ENCODE measurements at regions not wholly inside any gene's neighbourhood (a gene's known extent, or its start where the extent isn't known, plus 50 kb on each side); places are given as distances from the start of the nearest gene placed in this dataset.
"Not testable (repeated sequence)": the region's sequence is repeated elsewhere in the genome, so short reads cannot be mapped to it uniquely, and the experiment has no call there.

DNA sequence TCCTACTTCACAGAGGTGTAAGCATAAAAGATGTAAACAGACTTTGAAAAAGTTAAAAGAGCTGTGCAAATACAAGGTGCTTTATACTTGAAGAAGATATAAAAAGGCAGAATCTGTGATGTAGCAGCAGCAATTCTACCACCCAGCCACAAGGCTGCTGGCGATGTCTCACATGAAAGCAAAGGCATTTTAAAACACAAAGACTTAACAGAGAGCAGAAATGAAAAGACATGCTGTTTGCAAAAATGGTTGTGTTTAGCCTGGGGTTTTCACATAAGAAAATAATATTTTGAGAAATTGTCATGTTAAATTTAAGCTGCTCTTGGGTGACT lies 85.5 kb upstream of the ZNF800 start:
- H3K4me1 Mint-ChIP-seq, result peaks cover 0 to 3% (median 0%) of the 10 kb centered on the region in 3 donors
- H3K36me3 Mint-ChIP-seq, result no peaks in the 10 kb centered on the region
- H3K4me3 Mint-ChIP-seq, result no peak overlapping the region
- no peaks in the 10 kb centered on the region for H3K9me3 Mint-ChIP-seq
- no peak for DNase-seq
- ATAC-seq (ENCODE audit: low read depth in 2 of 2), result no peak
- H3K27me3 Mint-ChIP-seq, result peaks cover 33 to 55% (median 48%) of the 10 kb centered on the region in 3 donors
- H3K27ac Mint-ChIP-seq, result no peak overlapping the region

DNA sequence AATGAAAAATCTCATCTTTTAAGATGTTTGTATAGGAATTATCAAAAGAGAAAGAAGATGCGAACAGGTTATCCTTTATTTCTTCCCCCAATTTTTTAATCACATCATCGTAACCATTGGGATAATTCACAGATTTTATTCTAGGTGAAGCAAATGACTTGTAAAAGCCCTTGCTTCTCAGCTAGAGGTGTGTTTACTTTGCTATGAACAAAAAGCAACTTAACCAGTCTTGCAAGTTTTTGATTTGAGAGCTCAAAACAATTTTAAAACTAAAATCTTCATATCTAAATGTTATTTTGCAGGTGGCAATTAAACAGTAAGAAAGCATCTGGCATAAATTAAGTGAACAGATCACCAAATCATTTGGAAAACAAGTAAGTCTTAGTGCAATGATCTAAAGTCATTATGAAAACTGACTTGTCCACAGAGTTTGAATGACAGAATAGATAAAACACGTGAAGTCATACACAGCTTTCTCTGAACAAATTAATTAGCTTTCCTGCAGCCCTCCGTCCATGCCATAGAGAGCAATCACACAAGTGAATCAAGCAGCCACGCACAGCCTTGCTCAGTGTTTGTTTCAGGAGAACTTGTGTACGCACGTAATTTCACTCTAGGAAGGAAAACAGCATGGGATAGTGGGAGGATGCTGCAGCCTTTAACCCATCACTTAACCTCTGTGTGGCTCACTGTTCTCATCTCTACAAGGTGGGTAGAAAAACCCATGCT lies 85.0 kb upstream of the ZNF800 start:
- Mint-ChIP-seq H3K27me3 (peaks cover 32 to 59% (median 46%) of the 10 kb centered on the region in 3 donors), H3K9me3 (no peaks in the 10 kb centered on the region), H3K4me3 (no peak overlapping the region), H3K4me1 (peaks cover 0 to 5% (median 0%) of the 10 kb centered on the region in 3 donors), H3K36me3 (no peaks in the 10 kb centered on the region), H3K27ac (no peak overlapping the region)
- ATAC-seq (ENCODE audit: low read depth in 2 of 2), result no peak
- no peak for DNase-seq

DNA sequence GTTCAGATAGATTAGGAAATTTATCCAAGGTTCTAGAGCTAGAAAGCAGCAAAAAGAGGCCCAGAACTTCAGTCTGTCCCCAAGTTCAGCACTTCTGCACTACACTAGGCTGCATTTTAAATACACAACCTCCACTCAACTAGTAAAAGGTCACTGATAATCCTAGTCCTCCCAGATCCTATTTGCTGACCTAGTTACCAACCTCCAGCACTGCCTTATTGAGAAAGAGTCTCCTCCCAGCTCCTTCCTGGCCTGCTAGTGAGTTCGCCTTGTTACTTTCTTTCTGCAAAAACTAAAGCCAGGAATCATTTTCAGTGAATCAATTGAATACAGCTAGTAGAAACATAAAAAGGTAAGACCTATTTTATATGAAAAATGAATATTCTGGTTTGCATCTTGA lies 84.1 kb upstream of the ZNF800 start:
- no peaks in the 10 kb centered on the region for H3K9me3 Mint-ChIP-seq
- peaks cover 0 to 5% (median 0%) of the 10 kb centered on the region in 3 donors for H3K4me1 Mint-ChIP-seq
- no peaks in the 10 kb centered on the region for H3K36me3 Mint-ChIP-seq
- H3K27me3 Mint-ChIP-seq, result peaks cover 32 to 52% (median 42%) of the 10 kb centered on the region in 3 donors
- DNase-seq, result no peak
- H3K4me3 Mint-ChIP-seq, result no peak overlapping the region
- no peak overlapping the region for H3K27ac Mint-ChIP-seq
- ATAC-seq (ENCODE audit: low read depth in 2 of 2), result no peak

DNA sequence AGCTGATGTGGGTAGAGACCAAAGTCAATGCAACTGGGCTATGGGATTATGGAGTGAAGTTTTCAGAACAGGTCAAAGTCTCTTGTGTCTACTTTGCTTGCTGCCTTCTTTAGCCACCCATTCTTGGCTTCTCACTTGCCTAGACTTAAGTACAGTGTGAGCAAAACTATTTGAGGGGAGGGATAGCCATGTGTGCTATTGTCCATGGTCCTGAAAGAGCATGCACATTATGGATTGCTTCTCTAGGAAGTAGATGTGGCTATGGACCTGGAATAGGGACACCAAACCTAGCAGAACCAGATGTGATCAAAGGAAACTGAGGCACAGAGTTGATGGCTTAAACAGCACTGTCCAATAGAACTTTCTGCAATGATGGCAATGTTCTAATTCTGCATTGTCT lies 81.9 kb upstream of the ZNF800 start:
- H3K27me3 Mint-ChIP-seq, result peaks cover 34 to 52% (median 42%) of the 10 kb centered on the region in 3 donors
- no peak for DNase-seq
- no peak overlapping the region for H3K4me3 Mint-ChIP-seq
- H3K27ac Mint-ChIP-seq, result no peak overlapping the region
- H3K4me1 Mint-ChIP-seq, result peaks cover 0 to 5% (median 0%) of the 10 kb centered on the region in 3 donors
- no peaks in the 10 kb centered on the region for H3K36me3 Mint-ChIP-seq
- no peak for ATAC-seq (ENCODE audit: low read depth in 2 of 2)
- H3K9me3 Mint-ChIP-seq, result no peaks in the 10 kb centered on the region

DNA sequence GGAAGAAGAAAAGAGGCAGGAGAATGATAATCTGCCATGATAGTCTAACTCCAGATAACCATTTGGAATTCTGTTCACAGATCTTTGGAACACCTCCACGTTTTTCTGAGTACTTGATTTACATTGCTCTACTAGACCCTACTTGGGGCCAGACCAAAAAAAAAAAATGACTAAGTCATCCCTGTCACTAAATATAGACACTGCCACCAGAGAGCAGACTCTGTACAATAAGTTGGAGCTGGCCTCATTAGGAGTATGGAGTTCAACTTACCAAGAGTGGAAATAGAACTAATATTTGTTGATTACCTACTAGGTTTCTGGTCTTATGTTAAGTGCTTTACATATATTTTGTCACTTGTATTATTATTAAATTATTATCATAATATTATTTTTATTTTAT lies 80.9 kb upstream of the ZNF800 start:
- H3K36me3 Mint-ChIP-seq, result no peaks in the 10 kb centered on the region
- ATAC-seq (ENCODE audit: low read depth in 2 of 2) (no peak), DNase-seq (no peak)
- no peak overlapping the region for H3K27ac Mint-ChIP-seq
- peaks cover 0 to 5% (median 0%) of the 10 kb centered on the region in 3 donors for H3K4me1 Mint-ChIP-seq
- H3K27me3 Mint-ChIP-seq, result peaks cover 29 to 42% (median 42%) of the 10 kb centered on the region in 3 donors
- no peaks in the 10 kb centered on the region for H3K9me3 Mint-ChIP-seq
- no peak overlapping the region for H3K4me3 Mint-ChIP-seq

DNA sequence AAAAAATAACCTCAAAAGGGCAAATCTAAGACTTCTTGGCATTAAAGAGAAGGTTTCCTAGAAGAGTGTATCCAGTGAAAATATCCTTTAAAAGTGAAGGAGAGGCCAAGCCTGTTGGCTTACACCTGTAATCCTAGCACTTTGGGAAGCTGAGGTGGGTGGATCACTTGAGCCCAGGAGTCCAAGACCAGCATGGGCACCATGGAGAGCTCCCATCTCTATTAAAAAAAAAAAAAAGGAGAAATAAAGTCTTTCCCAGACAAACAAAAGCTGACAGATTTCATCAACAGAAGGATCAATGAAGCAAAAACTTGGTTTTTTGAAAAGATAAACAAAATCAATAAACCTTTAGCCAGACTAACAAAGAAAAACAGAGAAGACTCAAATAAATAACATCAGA lies 67.6 kb upstream of the ZNF800 start:
- peaks cover 5 to 44% (median 9%) of the 10 kb centered on the region in 3 donors for H3K27me3 Mint-ChIP-seq
- no peaks in the 10 kb centered on the region for H3K36me3 Mint-ChIP-seq
- H3K4me3 Mint-ChIP-seq, result no peak overlapping the region
- ATAC-seq (ENCODE audit: low read depth in 2 of 2) (no peak), DNase-seq (no peak)
- H3K4me1 Mint-ChIP-seq, result no peaks in the 10 kb centered on the region
- H3K9me3 Mint-ChIP-seq, result peaks cover 0 to 27% (median 10%) of the 10 kb centered on the region in 7 donors
- H3K27ac Mint-ChIP-seq, result no peak overlapping the region

DNA sequence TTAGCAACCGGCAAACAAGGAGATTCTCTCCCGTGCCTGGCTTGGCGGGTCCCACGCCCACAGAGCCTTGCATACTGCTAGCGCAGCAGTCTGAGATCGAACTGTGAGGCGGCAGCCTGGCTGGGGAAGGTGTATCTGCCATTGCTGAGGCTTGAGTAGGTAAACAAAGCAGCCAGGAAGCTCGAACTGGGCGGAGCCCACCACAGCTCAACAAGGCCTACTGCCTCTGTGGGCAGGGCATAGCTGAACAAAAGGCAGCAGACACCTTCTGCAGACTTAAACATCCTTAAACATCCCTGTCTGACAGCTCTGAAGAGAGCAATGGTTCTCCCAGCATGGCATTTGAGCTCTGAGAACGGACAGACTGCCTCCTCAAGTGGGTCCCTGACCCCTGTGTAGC lies 58.8 kb upstream of the ZNF800 start:
- DNase-seq; H3K36me3 Mint-ChIP-seq; H3K4me3 Mint-ChIP-seq; ATAC-seq (ENCODE audit: low read depth in 2 of 2); H3K27ac Mint-ChIP-seq: not testable (repeated sequence)
- Mint-ChIP-seq H3K4me1 (peaks cover 3 to 12% (median 8%) of the 10 kb centered on the region in 3 donors), H3K9me3 (peaks cover 0 to 11% (median 5%) of the 10 kb centered on the region in 7 donors), H3K27me3 (peaks cover 47 to 73% (median 72%) of the 10 kb centered on the region in 3 donors)

DNA sequence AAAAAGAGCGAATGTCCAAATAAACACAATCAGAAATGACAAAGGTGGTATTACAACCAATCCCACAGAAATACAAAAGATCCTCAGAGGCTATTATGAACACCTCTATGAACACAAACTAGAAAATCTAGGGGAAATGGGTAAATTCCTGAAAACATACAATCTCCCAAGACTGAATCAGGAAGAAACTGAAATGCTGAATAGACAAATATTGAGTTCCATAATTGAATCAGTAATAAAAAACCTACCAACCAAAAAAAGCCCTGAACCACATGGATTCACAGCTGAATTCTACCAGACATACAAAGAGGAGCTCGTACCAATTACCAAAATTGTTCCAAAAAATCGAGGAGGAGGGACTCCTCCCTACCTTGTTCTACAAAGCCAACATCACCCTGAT lies 56.1 kb upstream of the ZNF800 start:
- H3K9me3 Mint-ChIP-seq, result peaks cover 0 to 15% (median 5%) of the 10 kb centered on the region in 7 donors
- H3K4me1 Mint-ChIP-seq, result peaks cover 3 to 12% (median 8%) of the 10 kb centered on the region in 3 donors
- H3K36me3 Mint-ChIP-seq, result peaks cover 0 to 7% of the 10 kb centered on the region in 2 donors
- H3K4me3 Mint-ChIP-seq, result no peak overlapping the region
- ATAC-seq (ENCODE audit: low read depth in 2 of 2), result no peak
- H3K27me3 Mint-ChIP-seq, result peaks cover 40 to 61% (median 54%) of the 10 kb centered on the region in 3 donors
- no peak overlapping the region for H3K27ac Mint-ChIP-seq
- no peak for DNase-seq

DNA sequence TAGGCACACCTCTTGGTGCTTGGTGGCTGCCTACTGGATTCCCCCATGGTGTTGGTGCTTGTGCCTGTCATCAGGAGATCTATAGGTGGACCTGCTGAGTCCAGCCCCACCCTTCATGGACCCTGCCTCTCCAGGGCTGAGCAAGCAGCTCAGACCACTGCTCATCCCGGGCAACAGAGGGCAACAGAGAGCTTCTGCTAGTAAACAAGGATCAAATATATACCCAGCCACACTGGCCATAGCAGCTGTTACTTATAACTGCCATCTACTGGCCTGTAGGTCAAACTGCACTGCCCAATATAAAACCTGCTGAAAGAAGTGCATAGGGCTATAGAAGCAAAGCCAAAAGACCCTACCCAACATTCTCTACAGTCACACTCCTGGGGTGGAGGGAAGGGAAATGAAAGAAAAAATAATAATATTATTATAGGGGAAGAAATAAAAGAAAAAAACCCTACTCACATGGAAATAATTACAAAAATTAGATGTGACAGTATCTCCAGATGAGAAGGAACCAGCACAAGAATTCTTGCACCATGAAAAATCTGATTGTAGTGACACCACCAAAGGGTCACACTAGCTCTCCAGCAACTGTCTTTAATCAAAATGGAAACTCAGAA lies 54.9 kb upstream of the ZNF800 start:
- peak; percentile 73 for DNase-seq
- Mint-ChIP-seq H3K9me3 (peaks cover 0 to 15% (median 5%) of the 10 kb centered on the region in 7 donors), H3K36me3 (peaks cover 0 to 7% of the 10 kb centered on the region in 2 donors), H3K27ac (peak overlapping the region in 1 of 6 donors; percentile 41), H3K4me1 (peaks cover 3 to 12% (median 8%) of the 10 kb centered on the region in 3 donors), H3K27me3 (peaks cover 43 to 60% (median 52%) of the 10 kb centered on the region in 3 donors), H3K4me3 (no peak overlapping the region)
- ATAC-seq (ENCODE audit: low read depth in 2 of 2), result peak; percentile 98 to 99

DNA sequence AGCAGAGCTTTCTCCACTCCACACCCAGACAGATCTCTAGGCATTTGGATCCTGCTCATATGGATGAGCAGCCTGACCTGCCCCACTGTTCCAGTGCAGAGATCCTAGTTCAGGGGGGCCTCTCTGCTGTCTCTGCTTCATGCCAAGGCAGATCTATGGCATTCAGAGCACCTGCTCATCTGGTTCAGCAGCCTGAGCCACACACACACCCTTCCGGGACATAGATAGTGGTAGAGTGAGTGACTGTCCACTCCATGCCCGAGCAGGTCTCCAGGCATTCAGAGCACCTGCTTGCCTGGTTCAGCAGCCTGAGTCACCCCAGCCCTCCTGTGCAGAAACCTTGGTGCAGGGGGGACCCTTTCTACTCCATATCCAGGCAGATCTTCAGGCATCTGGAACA lies 54.3 kb upstream of the ZNF800 start:
- Mint-ChIP-seq H3K4me3 (no peak overlapping the region), H3K4me1 (peaks cover 3 to 12% (median 8%) of the 10 kb centered on the region in 3 donors), H3K27ac (no peak overlapping the region), H3K36me3 (peaks cover 0 to under 1% of the 10 kb centered on the region in 2 donors), H3K27me3 (peaks cover 43 to 60% (median 52%) of the 10 kb centered on the region in 3 donors), H3K9me3 (peaks cover 0 to 15% (median 5%) of the 10 kb centered on the region in 7 donors)
- DNase-seq (no peak), ATAC-seq (ENCODE audit: low read depth in 2 of 2) (no peak)
